H1 (cell line): ENCODE measurements at regions not wholly inside any gene's neighbourhood (a gene's known extent, or its start where the extent isn't known, plus 50 kb on each side); places are given as distances from the start of the nearest gene placed in this dataset.

Experiments used
- KDM4A ChIP-seq: IDR thresholded peaks from one replicate; pipeline ENCODE4 v1.7.1; 2012; ENCODE audit warnings: low read depth, mild to moderate bottlenecking, moderate library complexity, low read length, inconsistent platforms; ENCODE audit not compliant: severe bottlenecking
- PHF8 ChIP-seq: fragments of 200-600 bp; sonication (generic); conservative IDR thresholded peaks from 2 replicates; pipeline ENCODE4 v1.7.1; 2012; ENCODE audit warnings: low read depth, mild to moderate bottlenecking, inconsistent platforms, low read length, moderate library complexity
- RBBP5 ChIP-seq: IDR thresholded peaks from 2 replicates; pipeline ENCODE4 v1.7.1; 2012; ENCODE audit warnings: low read depth, mild to moderate bottlenecking, inconsistent platforms, low read length, moderate library complexity, borderline replicate concordance
- SIX5 ChIP-seq: IDR thresholded peaks from 2 replicates; pipeline ENCODE4 v1.6.1; 2011; ENCODE audit warnings: mild to moderate bottlenecking, low read depth, low read length

DNA sequence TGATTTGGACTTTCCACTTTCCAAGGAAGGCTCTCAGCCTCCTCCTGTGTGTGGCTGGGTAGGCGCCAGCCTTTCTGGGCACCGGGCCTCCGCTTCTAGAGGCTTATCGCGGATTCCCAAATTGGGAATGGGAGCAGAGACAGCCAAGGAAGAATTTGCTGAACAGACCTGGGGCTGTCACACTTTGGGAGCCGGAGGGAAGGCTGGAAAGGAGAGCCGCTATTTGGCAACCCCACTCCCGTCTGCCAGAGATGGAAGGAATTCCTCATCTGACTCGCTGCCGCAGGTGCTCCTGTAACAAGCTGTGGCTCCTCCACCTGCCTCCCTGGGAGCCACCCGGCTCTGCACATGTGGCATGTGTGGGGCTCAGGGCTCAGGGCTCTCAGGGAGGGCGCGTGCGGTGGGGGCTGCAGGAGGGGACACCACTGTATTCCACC, 50.8 kb upstream of the ECHDC3 start (continued):
- TF ChIP-seq PHF8 (no peak), KDM4A (no peak), SIX5 (no peak), RBBP5 (no peak)
- TF ChIP-seq, all 59 proteins: peak for 0
